Left forelimb (tissue), 1 donor: ENCODE measurements at regions not wholly inside any gene's neighbourhood (a gene's known extent, or its start where the extent isn't known, plus 50 kb on each side); places are given as distances from the start of the nearest gene placed in this dataset.
"Not testable (repeated sequence)": the region's sequence is repeated elsewhere in the genome, so short reads cannot be mapped to it uniquely, and the experiment has no call there.

ENCODE experiments used
- DNase-seq: peaks from one replicate; pipeline ENCODE4 v3.0.0-alpha.2; 2018; ENCODE audit warnings: low spot score

GRCh38 chr15:22200417-22200816 is 120.1 kb downstream of the OR4M2 start:
- not testable (repeated sequence) for DNase-seq

- DNase-seq, result not testable (repeated sequence)
Measured at GRCh38 chr15:22201993-22202659, 121.8 kb downstream of the OR4M2 start.

GRCh38 chr15:22203208-22203607 is 122.9 kb downstream of the OR4M2 start:
- not testable (repeated sequence) for DNase-seq

GRCh38 chr15:22209086-22209485 is 128.8 kb downstream of the OR4M2 start:
- not testable (repeated sequence) for DNase-seq

- peak; percentile 51 for DNase-seq
Measured at GRCh38 chr15:22222596-22222995, 142.3 kb downstream of the OR4M2 start.

GRCh38 chr15:22224241-22224671 is 143.9 kb downstream of the OR4M2 start:
- peak; percentile 36 for DNase-seq

GRCh38 chr15:22224961-22225360 is 144.6 kb downstream of the OR4M2 start:
- DNase-seq, result not testable (repeated sequence)

GRCh38 chr15:22226034-22226790 is 145.9 kb downstream of the OR4M2 start:
- no peak for DNase-seq

GRCh38 chr15:22227411-22228100 is 147.2 kb downstream of the OR4M2 start:
- no peak for DNase-seq

- DNase-seq, result no peak
Measured at GRCh38 chr15:22228101-22228762, 147.9 kb downstream of the OR4M2 start.

- no peak for DNase-seq
Measured at GRCh38 chr15:22229990-22230819, 149.9 kb downstream of the OR4M2 start.

- DNase-seq, result no peak
Measured at GRCh38 chr15:22231603-22232002, 151.3 kb downstream of the OR4M2 start.

- DNase-seq, result no peak
Measured at GRCh38 chr15:22232675-22233074, 152.3 kb downstream of the OR4M2 start.

- DNase-seq, result not testable (repeated sequence)
Measured at GRCh38 chr15:22235261-22235930, 155.1 kb downstream of the OR4M2 start.

GRCh38 chr15:22236469-22236868 is 156.1 kb downstream of the OR4M2 start:
- no peak for DNase-seq

- no peak for DNase-seq
Measured at GRCh38 chr15:22237891-22238275, 157.6 kb downstream of the OR4M2 start.

- DNase-seq, result not testable (repeated sequence)
Measured at GRCh38 chr15:22238276-22238958, 158.1 kb downstream of the OR4M2 start.

GRCh38 chr15:22238959-22239805 is 158.9 kb downstream of the OR4M2 start:
- DNase-seq, result peak; percentile 59

GRCh38 chr15:22239806-22240180 is 159.5 kb downstream of the OR4M2 start:
- no peak for DNase-seq
